Natural killer cell (primary cell): ENCODE measurements at regions not wholly inside any gene's neighbourhood (a gene's known extent, or its start where the extent isn't known, plus 50 kb on each side); places are given as distances from the start of the nearest gene placed in this dataset.

ENCODE experiments used
- ATAC-seq, 3 donors: fragments of 150-1000 bp in 2 of 3; fragments of 200-7000 bp in 1 of 3; cut with Tn5 transposase; 1 replicate in 1 of 3; 2 replicates in 2 of 3; pipeline ENCODE4 v1.10.0; 2021; ENCODE audit warnings: mild to moderate bottlenecking in 2 of 3, moderate library complexity in 2 of 3
- DNase-seq, 2 donors: peaks; one replicate each; pipeline versions ENCODE4 v3.0.0 to v3.0.0-alpha.2; 2013 to 2021; ENCODE audit warnings: mixed read lengths in 1 of 2
- H3K27ac ChIP-seq: one replicate; pipeline ENCODE4 v1.5.1; 2013; ENCODE audit warnings: mild to moderate bottlenecking, low read length
- H3K27me3 ChIP-seq: one replicate; pipeline ENCODE4 v1.6.1; 2013; ENCODE audit warnings: low read length; ENCODE audit not compliant: control insufficient read depth, insufficient read depth
- H3K36me3 ChIP-seq: one replicate; pipeline ENCODE4 v1.6.1; 2013; ENCODE audit warnings: low read length; ENCODE audit not compliant: control insufficient read depth, insufficient read depth
- H3K4me1 ChIP-seq: one replicate; pipeline ENCODE4 v1.6.1; 2013; ENCODE audit warnings: low read length; ENCODE audit not compliant: control insufficient read depth, insufficient read depth
- H3K4me3 ChIP-seq: one replicate; pipeline ENCODE4 v1.5.1; 2013; ENCODE audit warnings: low read length
- H3K9me3 ChIP-seq: one replicate; pipeline ENCODE4 v1.6.1; 2013; ENCODE audit warnings: low read length; ENCODE audit not compliant: control insufficient read depth, insufficient read depth
- H3K27ac Mint-ChIP-seq, 2 donors: one replicate each; pipeline ENCODE4 v1.8.0; 2022; ENCODE audit warnings: mild to moderate bottlenecking in 2 of 2, mixed read lengths in 2 of 2, moderate library complexity in 1 of 2
- H3K27me3 Mint-ChIP-seq, 2 donors: one replicate each; pipeline ENCODE4 v1.8.0; 2022; ENCODE audit warnings: low read depth in 2 of 2, mixed read lengths in 2 of 2
- H3K36me3 Mint-ChIP-seq: one replicate; pipeline ENCODE4 v1.8.0; 2022; ENCODE audit warnings: mixed read lengths
- H3K4me1 Mint-ChIP-seq, 2 donors: one replicate each; pipeline ENCODE4 v1.8.0; 2022; ENCODE audit warnings: mixed read lengths in 2 of 2
- H3K4me3 Mint-ChIP-seq: one replicate; pipeline ENCODE4 v1.8.0; 2022; ENCODE audit warnings: mild to moderate bottlenecking, moderate library complexity, mixed read lengths
- H3K9me3 Mint-ChIP-seq, 2 donors: one replicate each; pipeline ENCODE4 v1.8.0; 2022; ENCODE audit warnings: mixed read lengths in 2 of 2
- WGBS: methylation state at CpG from one replicate; pipeline ENCODE4 v1.1.7; 2013; ENCODE audit warnings: missing lambda C conversion rate; ENCODE audit not compliant: insufficient coverage; 5-methylcytosine and 5-hydroxymethylcytosine counted together
- intact Hi-C: fragments of 100-400 bp; cut with micrococcal nuclease; formaldehyde crosslinking; loops from one replicate; pipeline ENCODE4 v1.14.2; 2022
- TF ChIP-seq, protein P1 (sequence below): fragments of 200-600 bp; IDR thresholded peaks from one replicate; pipeline ENCODE4 v1.8.0; 2022; ENCODE audit warnings: antibody characterized with exemption

- H3K4me3 Mint-ChIP-seq, result no peak overlapping the region
- H3K4me1 Mint-ChIP-seq, result no peaks in the 10 kb centered on the region
- H3K9me3 ChIP-seq, result no peaks in the 10 kb centered on the region
Measured at GRCh38 chrX:130974323-130974722, 71.3 kb upstream of the ENOX2 start.

DNA sequence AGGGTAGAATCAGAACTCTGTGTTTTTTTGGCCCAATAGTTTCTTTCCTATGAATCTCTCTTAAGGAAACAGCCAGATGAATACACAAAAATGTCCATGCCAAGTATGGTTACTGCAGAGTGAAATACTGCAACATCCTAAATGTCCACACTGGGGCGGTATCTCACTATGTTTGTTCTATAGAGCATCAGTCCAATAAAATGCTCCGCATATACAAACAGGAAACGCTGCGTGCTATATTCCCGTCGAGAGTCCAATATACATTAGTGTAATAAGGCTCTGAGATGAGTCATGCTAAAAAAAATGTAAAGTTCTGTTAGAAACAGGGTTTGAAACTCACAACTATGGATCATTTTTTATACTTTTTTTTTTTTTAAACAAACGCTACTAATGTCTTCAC, 72.9 kb upstream of the ENOX2 start:
- Mint-ChIP-seq H3K27me3 (peaks cover 5 to 37% of the 10 kb centered on the region in 2 donors), H3K36me3 (no peaks in the 10 kb centered on the region), H3K4me3 (no peak overlapping the region), H3K4me1 (no peaks in the 10 kb centered on the region), H3K27ac (no peak overlapping the region), H3K9me3 (no peaks in the 10 kb centered on the region)
- no peaks in the 10 kb centered on the region for H3K36me3 ChIP-seq
- TF ChIP-seq, protein P1, sequence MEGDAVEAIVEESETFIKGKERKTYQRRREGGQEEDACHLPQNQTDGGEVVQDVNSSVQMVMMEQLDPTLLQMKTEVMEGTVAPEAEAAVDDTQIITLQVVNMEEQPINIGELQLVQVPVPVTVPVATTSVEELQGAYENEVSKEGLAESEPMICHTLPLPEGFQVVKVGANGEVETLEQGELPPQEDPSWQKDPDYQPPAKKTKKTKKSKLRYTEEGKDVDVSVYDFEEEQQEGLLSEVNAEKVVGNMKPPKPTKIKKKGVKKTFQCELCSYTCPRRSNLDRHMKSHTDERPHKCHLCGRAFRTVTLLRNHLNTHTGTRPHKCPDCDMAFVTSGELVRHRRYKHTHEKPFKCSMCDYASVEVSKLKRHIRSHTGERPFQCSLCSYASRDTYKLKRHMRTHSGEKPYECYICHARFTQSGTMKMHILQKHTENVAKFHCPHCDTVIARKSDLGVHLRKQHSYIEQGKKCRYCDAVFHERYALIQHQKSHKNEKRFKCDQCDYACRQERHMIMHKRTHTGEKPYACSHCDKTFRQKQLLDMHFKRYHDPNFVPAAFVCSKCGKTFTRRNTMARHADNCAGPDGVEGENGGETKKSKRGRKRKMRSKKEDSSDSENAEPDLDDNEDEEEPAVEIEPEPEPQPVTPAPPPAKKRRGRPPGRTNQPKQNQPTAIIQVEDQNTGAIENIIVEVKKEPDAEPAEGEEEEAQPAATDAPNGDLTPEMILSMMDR, result peak; percentile 33
- H3K27ac ChIP-seq, result no peak overlapping the region
- no peaks in the 10 kb centered on the region for H3K9me3 ChIP-seq
- ATAC-seq, result peak in 2 of 3 donors; percentile 59 to 79
- intact Hi-C loops, result loop anchor here (5.0 kb wide), 1 partner anchor 826 kb away; no protein-coding TSS in a partner anchor
- no peaks in the 10 kb centered on the region for H3K27me3 ChIP-seq
- DNase-seq, result peak in 1 of 2 donors; percentile 49
- H3K4me3 ChIP-seq, result no peak overlapping the region
- no peaks in the 10 kb centered on the region for H3K4me1 ChIP-seq
- WGBS, result 0% methylated on average over 1 of the region's 7 CpGs

More at GRCh38 chrX:130974323-130974722, 71.3 kb upstream of the ENOX2 start:
- Mint-ChIP-seq H3K27ac (no peak overlapping the region), H3K27me3 (peaks cover 5 to 39% of the 10 kb centered on the region in 2 donors), H3K9me3 (no peaks in the 10 kb centered on the region), H3K36me3 (no peaks in the 10 kb centered on the region)
- TF ChIP-seq, protein P1, result no peak
- ATAC-seq (no peak), DNase-seq (no peak)
- intact Hi-C loops, result no loop called here
- no peaks in the 10 kb centered on the region for H3K4me1 ChIP-seq
- 20% methylated on average over 1 of the region's 1 CpG for WGBS
- no peak overlapping the region for H3K4me3 ChIP-seq
- H3K27me3 ChIP-seq, result no peaks in the 10 kb centered on the region
- H3K36me3 ChIP-seq, result no peaks in the 10 kb centered on the region
- no peak overlapping the region for H3K27ac ChIP-seq

DNA sequence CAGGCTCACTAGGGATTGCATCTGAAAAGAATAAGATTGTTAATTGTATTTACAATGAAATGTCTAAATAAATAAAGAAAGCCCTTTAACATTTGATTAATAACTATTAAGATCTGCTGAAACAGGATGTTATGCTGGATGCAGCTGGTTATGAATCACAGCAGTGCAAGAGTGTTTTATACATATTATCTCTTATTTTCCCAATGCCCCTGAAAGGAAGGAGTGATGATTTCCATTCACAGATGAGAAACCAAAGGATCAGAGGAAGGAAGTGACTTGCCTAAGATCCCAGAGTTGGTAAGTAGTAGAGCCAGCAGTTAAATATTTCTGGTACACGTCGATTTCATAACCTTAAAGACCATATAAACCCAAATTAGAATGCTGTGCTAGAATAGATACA, 76.3 kb upstream of the ARHGAP36 start:
- TF ChIP-seq, protein P1, result no peak
- intact Hi-C loops, result no loop called here
- H3K4me3 Mint-ChIP-seq, result no peak overlapping the region
- WGBS, result no CpG with 5 or more reads among the region's 2 CpGs
- Histone ChIP-seq H3K27me3 (no peaks in the 10 kb centered on the region), H3K4me3 (no peak overlapping the region), H3K9me3 (no peaks in the 10 kb centered on the region), H3K27ac (no peak overlapping the region), H3K4me1 (no peaks in the 10 kb centered on the region), H3K36me3 (no peaks in the 10 kb centered on the region)
- H3K9me3 Mint-ChIP-seq, result no peaks in the 10 kb centered on the region
- H3K4me1 Mint-ChIP-seq, result no peaks in the 10 kb centered on the region
- H3K36me3 Mint-ChIP-seq, result no peaks in the 10 kb centered on the region
- no peak for ATAC-seq
- H3K27me3 Mint-ChIP-seq, result peaks cover 0 to 31% of the 10 kb centered on the region in 2 donors
- no peak for DNase-seq
- no peak overlapping the region for H3K27ac Mint-ChIP-seq

GRCh38 chrX:130984782-130985181, 73.4 kb upstream of the ARHGAP36 start:
- Mint-ChIP-seq H3K4me3 (no peak overlapping the region), H3K27ac (no peak overlapping the region), H3K9me3 (no peaks in the 10 kb centered on the region), H3K36me3 (no peaks in the 10 kb centered on the region), H3K4me1 (no peaks in the 10 kb centered on the region), H3K27me3 (peaks cover 0 to 44% of the 10 kb centered on the region in 2 donors)
- ATAC-seq (no peak), DNase-seq (no peak)
- no peaks in the 10 kb centered on the region for H3K9me3 ChIP-seq
- intact Hi-C loops, result no loop called here
- no peaks in the 10 kb centered on the region for H3K36me3 ChIP-seq
- TF ChIP-seq, protein P1, result no peak
- H3K27ac ChIP-seq, result no peak overlapping the region
- H3K4me3 ChIP-seq, result no peak overlapping the region
- no peaks in the 10 kb centered on the region for H3K27me3 ChIP-seq
- WGBS, result 74% methylated on average over 4 of the region's 4 CpGs
- no peaks in the 10 kb centered on the region for H3K4me1 ChIP-seq
